HUES64 (cell line): ENCODE measurements at regions not wholly inside any gene's neighbourhood (a gene's known extent, or its start where the extent isn't known, plus 50 kb on each side); places are given as distances from the start of the nearest gene placed in this dataset.
"Not testable (repeated sequence)": the region's sequence is repeated elsewhere in the genome, so short reads cannot be mapped to it uniquely, and the experiment has no call there.

Experiments used
- H3K27ac ChIP-seq: 2 replicates; pipeline ENCODE4 v1.7.0; 2013; ENCODE audit warnings: low read depth, low read length, inconsistent platforms
- H3K27me3 ChIP-seq: 2 replicates; pipeline ENCODE4 v1.6.1; 2013; ENCODE audit warnings: mild to moderate bottlenecking, low read length; ENCODE audit not compliant: insufficient read depth
- H3K36me3 ChIP-seq: 2 replicates; pipeline ENCODE4 v1.6.1; 2013; ENCODE audit warnings: mild to moderate bottlenecking, low read length; ENCODE audit not compliant: insufficient read depth
- H3K4me1 ChIP-seq: 2 replicates; pipeline ENCODE4 v1.6.1; 2013; ENCODE audit warnings: mild to moderate bottlenecking, low read length, moderate library complexity; ENCODE audit not compliant: insufficient read depth
- H3K4me3 ChIP-seq: 2 replicates; pipeline ENCODE4 v1.5.1; 2013; ENCODE audit warnings: mild to moderate bottlenecking, low read length, moderate library complexity
- H3K9ac ChIP-seq: 2 replicates; pipeline ENCODE4 v1.6.1; 2013; ENCODE audit warnings: mild to moderate bottlenecking, low read depth, low read length
- H3K9me3 ChIP-seq: 2 replicates; pipeline ENCODE4 v1.6.1; 2013; ENCODE audit warnings: low read depth, low read length; ENCODE audit not compliant: insufficient read depth
- WGBS: fragments of 150-250, 120-280 bp; methylation state at CpG from one replicate; pipeline ENCODE4 v1.1.7; 2013; ENCODE audit warnings: missing lambda C conversion rate; 5-methylcytosine and 5-hydroxymethylcytosine counted together

GRCh38 chr1:91607686-91608085 is 107.0 kb downstream of the CDC7 start:
- not testable (repeated sequence) for H3K27me3 ChIP-seq, H3K9ac ChIP-seq, H3K36me3 ChIP-seq, H3K4me3 ChIP-seq, H3K9me3 ChIP-seq, H3K27ac ChIP-seq
- peaks cover 18% of the 10 kb centered on the region for H3K4me1 ChIP-seq
- WGBS, result 100% methylated on average over 2 of the region's 3 CpGs

GRCh38 chr1:91608876-91609275 is 108.2 kb downstream of the CDC7 start:
- H3K27ac ChIP-seq, result no peak overlapping the region
- no peaks in the 10 kb centered on the region for H3K36me3 ChIP-seq
- H3K4me3 ChIP-seq, result no peak overlapping the region
- 92% methylated on average over 5 of the region's 5 CpGs for WGBS
- no peaks in the 10 kb centered on the region for H3K9me3 ChIP-seq
- no peak overlapping the region for H3K9ac ChIP-seq
- no peaks in the 10 kb centered on the region for H3K27me3 ChIP-seq
- H3K4me1 ChIP-seq, result peaks cover 18% of the 10 kb centered on the region

- 85% methylated on average over 5 of the region's 5 CpGs for WGBS
- no peaks in the 10 kb centered on the region for H3K9me3 ChIP-seq
- H3K9ac ChIP-seq, result no peak overlapping the region
- no peak overlapping the region for H3K27ac ChIP-seq
- H3K36me3 ChIP-seq, result no peaks in the 10 kb centered on the region
- no peak overlapping the region for H3K4me3 ChIP-seq
- H3K4me1 ChIP-seq, result peaks cover 18% of the 10 kb centered on the region
- no peaks in the 10 kb centered on the region for H3K27me3 ChIP-seq
These were observed 108.9 kb downstream of the CDC7 start for GRCh38 chr1:91609551-91609950.

- Histone ChIP-seq H3K9me3 (no peaks in the 10 kb centered on the region), H3K4me1 (peaks cover 18% of the 10 kb centered on the region), H3K36me3 (no peaks in the 10 kb centered on the region), H3K9ac (no peak overlapping the region), H3K27ac (no peak overlapping the region), H3K27me3 (no peaks in the 10 kb centered on the region), H3K4me3 (no peak overlapping the region)
- WGBS, result 95% methylated on average over 2 of the region's 2 CpGs
These were observed 109.5 kb downstream of the CDC7 start for GRCh38 chr1:91610102-91610501.

GRCh38 chr1:91610789-91611188 is 110.1 kb downstream of the CDC7 start:
- WGBS, result 88% methylated on average over 4 of the region's 6 CpGs

DNA sequence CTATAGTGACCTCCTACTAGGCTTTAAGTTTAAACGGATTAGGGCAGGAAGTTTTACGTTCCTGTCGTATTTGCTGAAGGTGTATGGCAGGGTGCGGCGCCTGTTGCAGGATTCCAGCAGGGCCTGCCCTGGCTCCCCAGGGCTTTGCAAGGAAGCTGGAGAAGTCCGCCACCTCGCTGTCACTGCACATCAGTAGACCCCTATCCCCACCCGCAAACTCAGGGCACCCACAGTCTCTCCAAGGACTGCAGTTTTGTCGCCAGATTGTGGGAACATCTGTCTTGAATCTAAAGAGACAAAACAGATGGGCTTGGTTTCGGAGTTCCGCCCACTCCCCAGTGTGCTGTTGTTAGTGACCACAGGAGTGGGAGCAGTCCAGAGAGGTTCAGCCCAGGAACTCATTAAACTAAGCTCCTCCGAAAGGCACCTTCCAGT is 110.8 kb downstream of the CDC7 start:
- Histone ChIP-seq H3K4me1 (peaks cover 18% of the 10 kb centered on the region), H3K9me3 (no peaks in the 10 kb centered on the region), H3K4me3 (no peak overlapping the region), H3K36me3 (no peaks in the 10 kb centered on the region), H3K9ac (no peak overlapping the region), H3K27me3 (no peaks in the 10 kb centered on the region), H3K27ac (peak overlapping the region; percentile 72)
- WGBS, result 43% methylated on average over 12 of the region's 12 CpGs

More at GRCh38 chr1:91610789-91611188, 110.1 kb downstream of the CDC7 start:
- no peak overlapping the region for H3K4me3 ChIP-seq
- H3K9me3 ChIP-seq, result no peaks in the 10 kb centered on the region
- H3K27ac ChIP-seq, result no peak overlapping the region
- no peak overlapping the region for H3K9ac ChIP-seq
- H3K4me1 ChIP-seq, result peaks cover 18% of the 10 kb centered on the region
- no peaks in the 10 kb centered on the region for H3K36me3 ChIP-seq
- no peaks in the 10 kb centered on the region for H3K27me3 ChIP-seq

DNA sequence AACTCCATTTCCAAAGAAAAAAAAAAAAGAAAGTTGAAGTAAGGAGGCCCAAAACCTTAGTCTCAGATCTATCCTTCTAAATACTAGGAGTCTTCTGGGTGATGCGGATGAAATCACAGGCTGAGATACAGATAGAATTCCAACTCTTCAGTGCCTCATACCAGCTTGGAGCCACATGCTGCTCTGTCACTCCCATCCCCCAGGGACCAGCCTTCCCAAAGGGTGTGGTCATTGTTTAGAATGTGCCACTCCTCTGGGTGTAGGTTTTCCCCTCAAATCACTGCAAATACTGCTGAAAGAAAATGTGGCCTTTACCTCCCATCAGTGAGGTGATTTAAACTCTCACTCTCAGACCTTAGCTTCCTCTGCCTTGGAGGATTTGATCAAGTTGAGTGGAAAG is 112.9 kb downstream of the CDC7 start:
- no peaks in the 10 kb centered on the region for H3K9me3 ChIP-seq
- H3K27ac ChIP-seq, result no peak overlapping the region
- H3K27me3 ChIP-seq, result no peaks in the 10 kb centered on the region
- no peak overlapping the region for H3K4me3 ChIP-seq
- no peaks in the 10 kb centered on the region for H3K36me3 ChIP-seq
- WGBS, result 100% methylated on average over 1 of the region's 1 CpG
- peaks cover 31% of the 10 kb centered on the region for H3K4me1 ChIP-seq
- no peak overlapping the region for H3K9ac ChIP-seq

DNA sequence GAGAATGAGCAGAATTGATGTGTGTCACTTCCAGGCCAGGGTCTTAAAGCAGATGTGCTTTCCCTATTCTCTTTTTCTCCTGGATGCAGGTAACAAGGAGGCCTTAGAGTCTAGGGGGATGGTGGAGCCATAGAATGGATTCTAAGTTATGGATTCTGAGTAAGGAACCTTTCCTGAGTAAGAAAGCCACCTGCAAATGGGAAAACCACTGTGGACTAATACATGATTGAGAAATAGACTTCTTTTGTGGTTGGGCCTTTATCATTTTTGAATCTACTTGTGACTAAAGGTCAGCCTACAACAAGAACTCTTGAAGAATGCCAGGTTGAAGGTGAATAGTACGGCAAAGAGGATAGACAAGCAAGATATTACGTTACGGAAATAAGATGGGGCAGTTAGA is 116.1 kb downstream of the CDC7 start:
- H3K9me3 ChIP-seq, result no peaks in the 10 kb centered on the region
- H3K9ac ChIP-seq, result no peak overlapping the region
- WGBS, result 98% methylated on average over 3 of the region's 3 CpGs
- H3K4me3 ChIP-seq, result no peak overlapping the region
- peaks cover 18% of the 10 kb centered on the region; the same call in 1 of the 2 replicates for H3K4me1 ChIP-seq
- H3K27me3 ChIP-seq, result no peaks in the 10 kb centered on the region
- no peak overlapping the region for H3K27ac ChIP-seq
- H3K36me3 ChIP-seq, result no peaks in the 10 kb centered on the region

DNA sequence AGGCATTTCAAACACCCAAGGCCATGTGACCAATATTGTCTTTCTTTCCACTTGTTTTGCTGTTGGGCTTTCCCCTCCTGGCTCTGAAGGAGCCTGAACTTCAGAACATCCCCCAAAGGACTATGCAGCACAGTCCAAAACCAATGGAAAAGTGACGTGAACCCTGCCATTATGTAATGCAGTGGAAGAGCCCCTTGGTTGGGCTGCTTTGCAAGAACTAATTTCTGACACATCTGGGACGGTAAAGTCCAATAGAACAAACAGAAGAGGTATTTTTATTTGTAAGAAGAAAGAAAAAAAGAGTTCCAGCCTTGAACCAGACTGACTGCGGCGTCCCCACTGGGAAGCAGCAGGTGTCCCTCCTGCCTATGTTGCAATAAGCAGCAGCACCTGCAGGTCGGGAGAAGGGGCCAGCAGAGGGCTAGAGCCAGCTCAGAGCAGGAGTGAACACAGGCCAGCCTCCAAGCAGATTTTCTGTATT is 116.7 kb downstream of the CDC7 start:
- Histone ChIP-seq H3K9me3 (no peaks in the 10 kb centered on the region), H3K4me3 (no peak overlapping the region), H3K27ac (no peak overlapping the region), H3K4me1 (peaks cover 14% of the 10 kb centered on the region; the same call in 1 of the 2 replicates), H3K36me3 (no peaks in the 10 kb centered on the region), H3K9ac (no peak overlapping the region), H3K27me3 (no peaks in the 10 kb centered on the region)
- 28% methylated on average over 5 of the region's 5 CpGs for WGBS

DNA sequence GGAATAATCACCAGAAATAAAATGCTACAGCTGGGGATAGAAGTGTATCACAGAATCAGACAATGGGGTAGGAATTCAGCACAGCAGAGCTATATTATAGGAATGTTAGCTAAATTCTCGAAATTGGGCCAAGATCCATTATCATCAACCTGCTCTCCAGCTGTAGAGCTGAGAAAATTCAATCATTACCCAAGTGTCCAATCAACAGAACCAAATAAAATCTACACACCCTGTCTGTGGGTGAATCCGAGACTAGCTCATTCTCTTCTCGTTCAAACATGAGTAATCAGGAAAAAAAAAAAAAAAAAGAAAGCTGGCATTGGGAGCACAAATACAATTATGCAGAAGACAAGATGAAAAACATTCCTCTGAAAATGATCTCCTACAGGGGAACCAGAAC is 119.2 kb downstream of the CDC7 start:
- Histone ChIP-seq H3K9me3 (no peaks in the 10 kb centered on the region), H3K36me3 (no peaks in the 10 kb centered on the region)
- WGBS, result 93% methylated on average over 3 of the region's 3 CpGs

DNA sequence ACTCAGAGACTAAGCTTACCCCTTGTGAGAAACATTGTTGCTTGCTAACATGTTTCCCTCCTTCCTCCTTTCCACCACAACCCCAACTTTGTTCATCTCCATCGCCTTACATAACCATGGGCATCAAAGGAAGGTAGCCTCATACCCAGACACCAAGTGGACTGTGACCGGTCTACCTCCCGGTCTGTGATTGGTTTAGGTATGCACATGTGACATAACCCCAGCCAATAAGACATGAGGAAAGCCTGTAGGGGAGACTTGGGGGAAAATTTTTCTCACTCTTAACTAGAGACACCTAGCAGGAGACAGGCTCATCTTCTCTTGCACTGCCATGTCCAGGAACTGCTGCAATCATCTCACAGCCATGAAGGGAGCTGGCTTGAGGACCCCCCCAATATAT is 120.7 kb downstream of the CDC7 start:
- Histone ChIP-seq H3K4me3 (no peak overlapping the region), H3K9ac (no peak overlapping the region), H3K4me1 (peaks cover 13% of the 10 kb centered on the region; the same call in 1 of the 2 replicates), H3K36me3 (no peaks in the 10 kb centered on the region), H3K27ac (no peak overlapping the region), H3K9me3 (no peaks in the 10 kb centered on the region), H3K27me3 (no peaks in the 10 kb centered on the region)
- WGBS, result 97% methylated on average over 3 of the region's 3 CpGs

More for the DNA sequence above, 119.2 kb downstream of the CDC7 start:
- H3K27me3 ChIP-seq, result no peaks in the 10 kb centered on the region
- H3K4me1 ChIP-seq, result peaks cover 13% of the 10 kb centered on the region; the same call in 1 of the 2 replicates
- no peak overlapping the region for H3K9ac ChIP-seq
- H3K4me3 ChIP-seq, result no peak overlapping the region
- H3K27ac ChIP-seq, result no peak overlapping the region

DNA sequence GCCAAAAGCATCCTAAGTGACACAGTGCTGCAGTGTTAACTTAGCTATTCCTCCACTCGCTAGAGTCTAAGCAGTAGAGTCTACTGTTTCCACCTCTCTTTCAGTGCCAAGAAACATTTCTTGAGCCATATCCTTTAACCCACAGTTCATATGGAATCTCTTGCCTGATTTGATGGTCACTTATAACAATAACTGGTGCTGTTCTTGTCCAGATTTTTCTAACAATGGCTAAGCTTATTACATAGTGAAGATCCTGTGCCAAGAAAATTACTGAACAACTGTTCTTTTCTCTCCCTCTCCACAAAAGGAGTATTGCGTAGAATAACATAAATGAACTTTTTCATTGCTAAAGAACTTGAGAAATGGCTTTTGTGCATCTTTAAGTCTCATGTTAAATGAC is 121.3 kb downstream of the CDC7 start:
- WGBS, result 69% methylated on average over 2 of the region's 2 CpGs
- no peak overlapping the region for H3K9ac ChIP-seq
- peaks cover 13% of the 10 kb centered on the region; the same call in 1 of the 2 replicates for H3K4me1 ChIP-seq
- no peak overlapping the region for H3K27ac ChIP-seq
- H3K36me3 ChIP-seq, result no peaks in the 10 kb centered on the region
- H3K9me3 ChIP-seq, result no peaks in the 10 kb centered on the region
- no peak overlapping the region for H3K4me3 ChIP-seq
- no peaks in the 10 kb centered on the region for H3K27me3 ChIP-seq
